PC-9 (cell line): ENCODE measurements at regions not wholly inside any gene's neighbourhood (a gene's known extent, or its start where the extent isn't known, plus 50 kb on each side); places are given as distances from the start of the nearest gene placed in this dataset.

Source experiments
- BruUV-seq: library from RNA; stranded (reverse); fragments of 400-500 nt; replicated peaks from 2 replicates; lab custom pipeline; 2021; lab: Mats Ljungman, UMichigan
- CTCF ChIA-PET: fragments of 300-600 bp; sonication (Branson Sonifier 250); formaldehyde crosslinking; loops from one replicate; lab custom pipeline; 2022; ENCODE audit warnings: antibody characterized with exemption; lab: Charles Lee
- POLR2A ChIA-PET: fragments of 300-600 bp; sonication (Branson Sonifier 250); formaldehyde crosslinking; loops from one replicate; lab custom pipeline; 2022; ENCODE audit warnings: antibody characterized with exemption; ENCODE audit not compliant: unreplicated experiment; lab: Charles Lee
- DNase-seq, 2 experiments: peaks; one replicate each; pipeline versions ENCODE4 v3.0.0 to v3.0.0-alpha.2; 2015 to 2022; ENCODE audit warnings: mixed read lengths in 1 of 2
- H2AFZ ChIP-seq: fragments of 200-600 bp; sonication (generic); 2 replicates; pipeline ENCODE4 v1.8.1; 2017; ENCODE audit warnings: antibody characterized with exemption
- H3F3A ChIP-seq: fragments of 200-600 bp; sonication (generic); 2 replicates; pipeline ENCODE4 v1.8.1; 2017; ENCODE audit warnings: antibody characterized with exemption, mild to moderate bottlenecking, low read depth; ENCODE audit not compliant: insufficient read depth
- H3K27ac ChIP-seq: fragments of 200-600 bp; sonication (generic); 2 replicates; pipeline ENCODE4 v1.6.1; 2016; ENCODE audit warnings: mixed run types
- H3K27me3 ChIP-seq: fragments of 200-600 bp; sonication (generic); 2 replicates; pipeline ENCODE4 v1.6.1; 2016; ENCODE audit warnings: low read depth, mixed run types; ENCODE audit not compliant: insufficient read depth
- H3K36me3 ChIP-seq: fragments of 200-600 bp; sonication (generic); 2 replicates; pipeline ENCODE4 v1.6.1; 2016; ENCODE audit warnings: low read depth, mixed run types
- H3K4me1 ChIP-seq: fragments of 200-600 bp; sonication (generic); replicated peaks from 2 replicates; pipeline ENCODE4 v1.6.1; 2016; ENCODE audit warnings: mixed run types; ENCODE audit not compliant: insufficient read depth
- H3K4me2 ChIP-seq: fragments of 200-600 bp; sonication (generic); 2 replicates; pipeline ENCODE4 v1.6.1; 2017; ENCODE audit warnings: mixed run types
- H3K4me3 ChIP-seq: fragments of 200-600 bp; sonication (generic); 2 replicates; pipeline ENCODE4 v1.6.1; 2016; ENCODE audit warnings: mixed run types
- H3K79me2 ChIP-seq: fragments of 200-600 bp; sonication (generic); 2 replicates; pipeline ENCODE4 v1.6.1; 2017; ENCODE audit warnings: low read depth, mixed run types
- H3K9me2 ChIP-seq: fragments of 200-600 bp; sonication (generic); 2 replicates; pipeline ENCODE4 v1.8.1; 2017; ENCODE audit warnings: mild to moderate bottlenecking; ENCODE audit not compliant: insufficient read depth
- H3K9me3 ChIP-seq: fragments of 200-600 bp; sonication (generic); 2 replicates; pipeline ENCODE4 v1.8.1; 2016; ENCODE audit warnings: low read depth; ENCODE audit not compliant: insufficient read depth
- H4K20me1 ChIP-seq: fragments of 200-600 bp; sonication (generic); 2 replicates; pipeline ENCODE4 v1.8.1; 2017; ENCODE audit not compliant: insufficient read depth
- EZH2 ChIP-seq: fragments of 200-600 bp; sonication (generic); IDR thresholded peaks from 2 replicates; pipeline ENCODE4 v1.8.0; 2017; ENCODE audit warnings: antibody characterized with exemption, low read depth
- intact Hi-C: fragments of 100-400 bp; cut with micrococcal nuclease; formaldehyde crosslinking; loops from one replicate; pipeline ENCODE4 v1.10.0; 2022; ENCODE audit not compliant: unreplicated experiment
- TF ChIP-seq, protein P1 (sequence below): fragments of 200-600 bp; sonication (generic); conservative IDR thresholded peaks from 2 replicates; pipeline ENCODE4 v1.6.1; 2017; ENCODE audit warnings: mixed run types, antibody characterized with exemption, mild to moderate bottlenecking, moderate library complexity

DNA sequence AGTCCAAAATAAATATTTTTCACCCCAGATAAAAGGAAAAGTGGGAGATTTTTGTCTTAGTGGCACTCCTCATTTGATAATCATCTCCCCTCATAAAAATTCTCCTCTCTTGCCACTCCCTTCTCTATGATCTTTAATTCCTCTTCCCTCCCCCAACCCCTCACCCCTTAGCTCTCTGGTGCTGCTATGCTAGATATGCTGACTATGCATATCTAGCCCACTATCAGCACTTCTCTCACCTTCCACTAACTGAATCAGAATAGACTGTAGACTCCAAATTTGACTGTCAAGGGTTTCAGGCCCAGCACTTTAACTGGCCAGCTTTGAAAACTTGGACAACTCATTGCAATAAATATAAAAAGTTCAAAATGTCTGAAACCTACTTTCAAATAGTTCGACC is 254.2 kb downstream of the ETNK1 start:
- no peaks in the 10 kb centered on the region for H3F3A ChIP-seq
- ChIA-PET POLR2A (no interaction called here), CTCF (no interaction called here)
- H3K4me2 ChIP-seq: no peak overlapping the region
- H3K9me3 ChIP-seq: no peaks in the 10 kb centered on the region
- no peak for DNase-seq
- TF ChIP-seq, protein P1, sequence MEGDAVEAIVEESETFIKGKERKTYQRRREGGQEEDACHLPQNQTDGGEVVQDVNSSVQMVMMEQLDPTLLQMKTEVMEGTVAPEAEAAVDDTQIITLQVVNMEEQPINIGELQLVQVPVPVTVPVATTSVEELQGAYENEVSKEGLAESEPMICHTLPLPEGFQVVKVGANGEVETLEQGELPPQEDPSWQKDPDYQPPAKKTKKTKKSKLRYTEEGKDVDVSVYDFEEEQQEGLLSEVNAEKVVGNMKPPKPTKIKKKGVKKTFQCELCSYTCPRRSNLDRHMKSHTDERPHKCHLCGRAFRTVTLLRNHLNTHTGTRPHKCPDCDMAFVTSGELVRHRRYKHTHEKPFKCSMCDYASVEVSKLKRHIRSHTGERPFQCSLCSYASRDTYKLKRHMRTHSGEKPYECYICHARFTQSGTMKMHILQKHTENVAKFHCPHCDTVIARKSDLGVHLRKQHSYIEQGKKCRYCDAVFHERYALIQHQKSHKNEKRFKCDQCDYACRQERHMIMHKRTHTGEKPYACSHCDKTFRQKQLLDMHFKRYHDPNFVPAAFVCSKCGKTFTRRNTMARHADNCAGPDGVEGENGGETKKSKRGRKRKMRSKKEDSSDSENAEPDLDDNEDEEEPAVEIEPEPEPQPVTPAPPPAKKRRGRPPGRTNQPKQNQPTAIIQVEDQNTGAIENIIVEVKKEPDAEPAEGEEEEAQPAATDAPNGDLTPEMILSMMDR: no peak
- TF ChIP-seq EZH2: no peak
- intact Hi-C loops: no loop called here
- H3K36me3 ChIP-seq: no peaks in the 10 kb centered on the region
- H3K4me1 ChIP-seq: no peaks in the 10 kb centered on the region
- H3K4me3 ChIP-seq: no peak overlapping the region
- H2AFZ ChIP-seq: no peak overlapping the region
- no peaks in the 10 kb centered on the region for H3K79me2 ChIP-seq
- BruUV-seq: no TSS peak
- H3K27ac ChIP-seq: no peak overlapping the region
- no peaks in the 10 kb centered on the region for H3K9me2 ChIP-seq
- peaks cover 2% of the 10 kb centered on the region; the same call in 1 of the 2 replicates for H3K27me3 ChIP-seq
- no peaks in the 10 kb centered on the region for H4K20me1 ChIP-seq

DNA sequence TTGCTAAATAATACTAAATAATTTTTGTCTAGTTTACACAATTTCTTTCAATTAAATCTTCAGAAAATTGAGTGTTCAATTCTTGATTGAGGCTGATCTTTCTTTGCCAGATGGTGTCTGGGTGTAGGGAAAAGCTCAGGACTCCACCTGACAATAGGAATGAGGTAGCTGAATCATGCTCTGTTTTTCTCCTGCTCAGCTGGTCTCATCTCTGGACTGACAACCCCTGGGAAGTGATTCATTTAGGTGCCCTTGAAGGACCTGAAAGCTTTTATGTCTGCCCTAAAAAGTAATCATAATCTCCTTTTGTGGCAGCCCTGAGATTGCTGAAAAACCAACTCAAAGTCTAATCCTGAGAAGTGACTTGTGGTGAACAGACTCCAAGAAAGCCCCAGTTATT is 255.4 kb downstream of the ETNK1 start:
- DNase-seq: no peak
- H3F3A ChIP-seq: no peaks in the 10 kb centered on the region
- H3K9me2 ChIP-seq: no peaks in the 10 kb centered on the region
- intact Hi-C loops: no loop called here
- no peak overlapping the region for H3K4me2 ChIP-seq
- H3K27me3 ChIP-seq: peaks cover 2% of the 10 kb centered on the region; the same call in 1 of the 2 replicates
- no peak for TF ChIP-seq EZH2
- TF ChIP-seq, protein P1: no peak
- no peaks in the 10 kb centered on the region for H3K79me2 ChIP-seq
- CTCF ChIA-PET: no interaction called here
- BruUV-seq: no TSS peak
- no peaks in the 10 kb centered on the region for H3K9me3 ChIP-seq
- no peak overlapping the region for H3K27ac ChIP-seq
- no peak overlapping the region for H3K4me3 ChIP-seq
- H2AFZ ChIP-seq: no peak overlapping the region
- no peaks in the 10 kb centered on the region for H4K20me1 ChIP-seq
- no peaks in the 10 kb centered on the region for H3K4me1 ChIP-seq
- POLR2A ChIA-PET: no interaction called here
- H3K36me3 ChIP-seq: no peaks in the 10 kb centered on the region

DNA sequence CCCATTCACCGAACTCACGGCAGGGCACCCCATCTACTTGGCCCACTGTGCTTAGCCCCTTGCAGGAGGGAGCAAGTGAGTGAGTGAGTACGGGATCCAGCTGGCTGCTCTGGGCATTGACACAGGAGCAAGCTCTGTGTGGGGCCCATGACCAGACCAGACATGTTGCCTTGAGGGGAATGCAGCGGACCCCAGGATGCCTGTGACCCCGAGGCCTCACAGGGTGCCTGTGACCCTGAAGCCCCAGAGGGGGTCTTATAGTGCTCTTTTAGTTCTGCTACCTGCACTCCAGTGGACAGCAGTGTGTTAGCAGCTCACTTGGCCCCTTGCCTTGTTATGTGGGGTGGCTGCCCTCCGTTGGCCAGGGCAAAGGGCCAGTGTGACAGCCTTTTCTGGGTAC is 255.8 kb downstream of the ETNK1 start:
- H3K4me2 ChIP-seq: no peak overlapping the region
- POLR2A ChIA-PET: no interaction called here
- no peak for TF ChIP-seq EZH2
- TF ChIP-seq, protein P1: no peak
- no peaks in the 10 kb centered on the region for H3K9me2 ChIP-seq
- no peaks in the 10 kb centered on the region for H3K9me3 ChIP-seq
- H3K36me3 ChIP-seq: no peaks in the 10 kb centered on the region
- no peak for DNase-seq
- no peaks in the 10 kb centered on the region for H3K79me2 ChIP-seq
- intact Hi-C loops: no loop called here
- H4K20me1 ChIP-seq: no peaks in the 10 kb centered on the region
- no peak overlapping the region for H3K27ac ChIP-seq
- CTCF ChIA-PET: no interaction called here
- no peak overlapping the region for H3K4me3 ChIP-seq
- H3F3A ChIP-seq: no peaks in the 10 kb centered on the region
- H3K4me1 ChIP-seq: no peaks in the 10 kb centered on the region
- H3K27me3 ChIP-seq: peaks cover 2% of the 10 kb centered on the region; the same call in 1 of the 2 replicates
- H2AFZ ChIP-seq: no peak overlapping the region
- no TSS peak for BruUV-seq
